ENCODE measurements at regions not wholly inside any gene's neighbourhood (a gene's known extent, or its start where the extent isn't known, plus 50 kb on each side); places are given as distances from the start of the nearest gene placed in this dataset.
"Not testable (repeated sequence)": the region's sequence is repeated elsewhere in the genome, so short reads cannot be mapped to it uniquely, and the experiment has no call there.

GRCh38 chr1:229164836-229165735, 105.8 kb upstream of the RAB4A start:
- no peak for DNase-seq

DNA sequence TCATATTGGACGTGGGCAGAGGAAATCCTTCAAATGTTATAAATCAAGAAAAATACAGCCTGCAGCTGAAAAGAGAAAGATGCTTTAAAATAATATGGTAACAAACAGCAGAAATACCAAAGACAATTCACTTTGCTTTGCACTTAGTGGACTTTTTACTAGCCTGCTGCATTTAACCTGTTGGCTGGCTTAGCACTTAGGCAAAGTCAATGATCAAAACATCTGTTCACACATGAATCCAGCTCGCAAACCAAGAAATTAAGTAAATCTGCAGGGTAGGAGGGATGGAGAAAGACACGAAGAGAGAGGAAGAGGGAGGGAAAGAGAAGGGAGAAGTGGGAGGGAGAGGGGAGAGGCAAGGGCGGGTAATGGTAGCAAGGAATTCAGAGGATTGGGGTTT, 103.6 kb upstream of the RAB4A start:
- no peak for DNase-seq

DNA sequence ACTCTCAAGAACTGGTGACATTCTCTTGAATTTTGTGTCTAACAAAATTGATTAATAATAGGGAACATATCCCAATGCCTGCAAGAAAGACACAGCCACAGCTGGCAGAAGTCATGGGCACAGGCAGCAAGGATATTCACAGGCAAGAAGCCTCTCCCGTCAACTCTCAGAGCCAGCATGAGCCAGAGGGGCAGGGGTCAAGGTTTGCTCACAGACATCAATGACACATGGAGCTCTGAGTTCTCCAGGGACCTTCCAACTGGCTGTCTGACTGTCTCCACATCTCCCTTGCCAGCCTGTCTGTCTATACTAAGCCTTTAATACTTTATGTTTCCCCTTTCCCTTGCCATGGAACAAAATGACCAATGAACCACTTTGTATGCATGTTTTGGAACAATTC, 101.5 kb upstream of the RAB4A start:
- DNase-seq = no peak

GRCh38 chr1:229170274-229170673, 100.6 kb upstream of the RAB4A start:
- DNase-seq = no peak

DNA sequence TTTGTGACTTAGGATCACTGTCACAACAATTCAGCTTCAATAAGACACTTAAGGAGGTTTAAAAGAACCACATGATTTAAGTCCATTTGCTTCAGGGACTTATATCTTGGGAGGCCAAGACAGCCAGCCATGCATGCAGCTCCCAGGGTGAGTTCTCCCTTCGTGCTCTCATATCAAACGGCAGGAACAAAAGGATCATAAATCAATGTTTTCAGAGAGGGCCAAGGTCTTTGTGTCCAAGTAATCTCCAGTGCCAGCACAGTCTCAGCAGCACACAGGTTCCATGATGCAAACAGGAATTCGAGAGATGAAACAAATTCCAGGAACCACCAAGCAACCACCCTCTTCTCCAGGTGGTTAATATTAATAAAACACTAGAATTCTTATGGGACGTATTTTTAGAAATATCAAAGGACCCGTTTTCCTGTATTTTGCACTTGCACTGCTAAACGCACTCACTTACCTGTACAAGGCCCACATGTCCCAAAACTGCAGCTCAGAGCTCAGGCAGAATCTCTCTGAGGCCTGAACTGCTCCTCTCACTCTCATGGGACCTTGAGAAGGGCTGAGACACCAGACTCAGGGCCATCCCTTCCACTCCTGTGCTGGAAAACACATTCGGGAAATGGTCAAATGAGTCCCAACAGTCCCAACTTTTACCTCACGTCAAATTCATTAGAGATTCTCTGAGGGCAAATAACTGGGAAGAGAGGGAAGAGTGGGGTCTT, 100.0 kb upstream of the RAB4A start:
- DNase-seq = no peak

GRCh38 chr1:229171934-229172333, 99.0 kb upstream of the RAB4A start:
- peak; percentile 90 to 96 for DNase-seq

DNA sequence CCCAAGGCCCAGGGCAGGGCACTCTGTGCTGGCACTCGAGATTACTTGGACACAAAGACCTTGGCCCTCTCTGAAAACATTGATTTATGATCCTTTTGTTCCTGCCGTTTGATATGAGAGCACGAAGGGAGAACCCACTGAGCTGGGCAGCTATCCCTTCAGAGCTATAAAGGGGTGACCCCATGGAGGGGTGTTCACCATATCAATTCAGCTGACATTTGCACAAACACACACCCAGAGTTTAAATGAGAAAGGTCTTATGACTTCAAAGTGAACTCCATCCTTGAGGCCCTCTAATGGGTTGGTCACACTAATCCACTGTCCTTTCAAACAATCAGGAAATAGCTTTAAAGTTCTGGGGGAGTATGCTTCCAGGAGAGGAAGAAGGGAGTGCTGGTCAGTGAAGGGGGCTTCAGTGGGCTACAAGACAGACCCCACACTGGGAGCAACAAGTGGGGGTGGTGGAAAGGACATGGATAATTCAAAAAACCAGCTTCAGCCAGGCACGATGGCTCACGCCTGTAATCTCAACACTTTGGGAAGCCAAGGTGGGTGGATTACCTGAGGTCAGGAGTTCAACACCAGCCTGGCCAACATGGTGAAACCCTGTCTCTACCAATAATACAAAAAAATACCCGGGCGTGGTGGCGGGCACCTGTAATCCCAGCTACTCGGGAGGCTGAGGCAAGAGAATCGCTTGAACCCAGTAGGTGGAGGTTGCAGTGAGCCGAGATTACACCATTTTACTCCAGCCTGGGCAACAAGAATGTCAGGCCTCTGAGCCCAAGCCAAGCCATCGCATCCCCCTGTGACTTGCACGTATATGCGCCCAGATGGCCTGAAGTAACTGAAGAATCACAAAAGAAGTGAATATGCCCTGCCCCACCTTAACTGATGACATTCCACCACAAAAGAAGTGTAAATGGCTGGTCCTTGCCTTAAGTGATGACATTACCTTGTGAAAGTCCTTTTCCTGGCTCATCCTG, 97.1 kb upstream of the RAB4A start:
- not testable (repeated sequence) for DNase-seq

- DNase-seq = not testable (repeated sequence)
Measured at GRCh38 chr1:229175297-229175696, 95.6 kb upstream of the RAB4A start.

- DNase-seq = not testable (repeated sequence)
Measured at GRCh38 chr1:229176457-229176856, 94.5 kb upstream of the RAB4A start.

- no peak for DNase-seq
Measured at GRCh38 chr1:229180161-229180560, 90.8 kb upstream of the RAB4A start.

- DNase-seq = no peak
Measured at GRCh38 chr1:229181419-229181818, 89.5 kb upstream of the RAB4A start.

DNA sequence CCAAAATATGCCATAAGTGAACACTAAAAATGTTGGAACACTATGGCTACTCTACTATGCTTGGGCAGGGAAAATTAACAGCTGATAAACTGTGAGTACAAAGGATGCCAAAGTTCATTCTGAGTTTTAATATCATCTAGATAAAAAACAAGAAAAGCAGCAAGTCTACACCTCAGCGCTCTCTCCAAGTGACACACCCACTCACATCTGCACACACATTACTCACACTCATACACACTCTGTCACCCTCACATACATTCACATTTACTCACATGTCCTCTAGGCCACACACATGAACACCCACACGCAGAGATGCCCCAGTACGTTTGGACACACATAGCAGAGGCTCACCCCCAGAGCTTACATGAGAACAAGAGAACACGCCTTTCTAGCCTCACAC, 87.3 kb upstream of the RAB4A start:
- DNase-seq = no peak

GRCh38 chr1:229184066-229184465, 86.8 kb upstream of the RAB4A start:
- no peak for DNase-seq

DNA sequence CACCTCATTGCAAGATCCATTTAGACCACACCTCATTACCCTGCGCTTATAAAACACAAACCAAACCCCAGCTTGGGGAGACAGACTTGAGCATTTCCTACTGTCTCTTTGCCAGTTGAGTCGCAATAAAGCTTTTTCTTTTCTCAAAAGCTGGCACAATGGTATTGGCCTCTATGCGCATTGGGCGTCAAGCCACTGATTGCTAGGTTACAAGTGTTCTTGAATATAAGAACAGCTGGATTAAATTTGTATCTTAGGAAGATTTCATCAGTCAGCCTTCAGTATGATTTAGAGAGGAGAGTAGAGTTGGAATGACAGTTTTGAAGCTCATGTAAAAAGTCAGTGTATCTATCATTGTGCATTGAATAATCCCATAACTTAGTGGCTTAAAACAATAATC, 84.9 kb upstream of the RAB4A start:
- no peak for DNase-seq

DNA sequence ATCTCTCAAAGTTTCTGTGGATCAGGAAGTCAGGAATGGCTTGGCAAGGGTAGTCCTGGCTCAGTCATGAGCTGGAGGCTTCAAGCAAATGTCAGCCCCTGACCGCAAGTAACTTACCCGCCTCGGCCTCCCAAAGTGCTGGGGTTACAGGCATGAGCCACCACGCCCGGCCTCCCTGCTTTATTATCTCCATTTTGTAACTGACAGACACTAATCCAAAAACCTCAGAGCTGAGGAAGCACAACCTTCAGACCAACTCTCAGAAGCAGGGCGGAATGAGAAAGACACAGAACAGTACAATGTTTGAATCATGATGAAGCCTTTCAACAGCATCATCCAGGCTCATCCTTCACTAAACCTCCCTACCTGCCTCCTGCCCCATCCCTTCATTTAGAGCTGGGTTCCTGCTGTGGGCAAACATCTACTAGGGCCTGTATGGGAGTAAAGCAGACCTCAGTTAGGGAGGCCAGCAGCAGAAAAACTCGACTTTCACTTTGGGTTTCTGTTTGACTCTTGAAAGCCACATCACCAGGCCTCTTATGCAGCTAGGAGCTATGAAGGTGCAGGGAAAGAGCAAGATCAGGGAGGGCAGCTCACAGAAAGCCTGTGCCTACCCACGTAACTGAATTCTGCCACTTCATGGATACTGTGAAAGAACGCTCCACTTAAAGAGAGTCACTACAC, 84.4 kb upstream of the RAB4A start:
- no peak for DNase-seq

GRCh38 chr1:229190057-229190575, 80.8 kb upstream of the RAB4A start:
- DNase-seq = no peak

DNA sequence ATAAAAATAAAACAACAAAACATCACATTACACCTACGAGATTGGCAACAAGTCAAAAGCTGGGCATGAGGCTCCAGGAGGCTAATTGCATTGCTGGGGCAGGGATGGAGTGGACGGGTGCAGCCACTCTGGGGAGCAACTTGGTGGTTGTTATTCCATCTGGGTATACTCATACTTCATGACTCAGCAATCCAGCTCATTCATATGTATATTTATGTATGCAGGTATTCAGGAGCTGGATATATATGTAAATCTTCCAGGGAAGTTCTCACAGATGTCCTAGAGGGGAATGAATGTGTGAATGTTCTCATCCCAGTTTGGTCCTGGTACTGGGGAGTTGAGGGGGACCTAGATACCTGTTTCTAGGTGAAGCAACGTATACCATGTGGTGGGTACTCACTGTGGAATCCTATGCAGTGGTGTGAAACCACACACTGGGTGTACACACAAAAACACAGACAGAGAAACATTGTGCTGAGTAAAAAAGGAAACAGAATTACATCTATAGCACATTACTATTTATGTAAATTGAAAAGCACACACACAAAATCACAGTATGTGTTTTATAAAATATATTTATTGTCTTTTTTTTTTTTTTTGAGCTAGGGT, 79.7 kb upstream of the RAB4A start:
- no peak for DNase-seq

DNA sequence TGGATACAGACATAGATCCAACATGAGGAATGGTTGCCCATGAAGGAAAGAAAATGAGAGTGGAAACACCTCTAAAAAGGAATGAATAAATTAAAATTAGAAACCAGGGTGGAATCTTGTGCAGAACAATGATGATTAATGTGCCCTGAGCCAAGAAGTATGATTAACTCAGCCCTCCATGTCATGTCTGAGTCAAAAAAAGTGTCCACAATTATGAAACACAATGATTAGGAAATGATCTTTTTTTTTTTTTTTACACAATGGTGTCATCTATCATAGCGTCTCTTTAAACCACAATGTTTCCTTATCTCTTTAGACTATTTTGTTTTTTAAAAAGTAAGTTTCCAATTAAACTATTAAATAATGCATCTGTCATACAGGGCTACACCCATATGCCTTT, 78.9 kb upstream of the RAB4A start:
- no peak for DNase-seq

DNA sequence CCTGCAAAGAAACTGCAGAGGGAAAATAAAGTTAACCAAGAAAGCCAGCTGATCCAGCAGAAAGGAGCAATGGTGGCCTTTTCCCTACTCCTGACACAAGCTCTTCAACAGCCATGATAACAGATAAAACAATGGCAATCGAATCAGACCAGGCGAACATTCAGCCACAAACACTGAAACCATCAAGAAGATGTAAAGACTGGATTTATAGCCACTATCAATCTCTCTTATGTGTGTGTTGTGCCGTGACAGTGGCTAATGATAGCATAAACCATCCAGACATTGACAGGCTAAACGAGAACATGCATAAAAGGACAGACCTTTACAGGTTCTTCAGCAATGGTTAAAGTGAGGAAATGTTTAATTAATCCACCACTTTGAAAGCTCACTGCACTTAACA, 78.1 kb upstream of the RAB4A start:
- no peak for DNase-seq

DNA sequence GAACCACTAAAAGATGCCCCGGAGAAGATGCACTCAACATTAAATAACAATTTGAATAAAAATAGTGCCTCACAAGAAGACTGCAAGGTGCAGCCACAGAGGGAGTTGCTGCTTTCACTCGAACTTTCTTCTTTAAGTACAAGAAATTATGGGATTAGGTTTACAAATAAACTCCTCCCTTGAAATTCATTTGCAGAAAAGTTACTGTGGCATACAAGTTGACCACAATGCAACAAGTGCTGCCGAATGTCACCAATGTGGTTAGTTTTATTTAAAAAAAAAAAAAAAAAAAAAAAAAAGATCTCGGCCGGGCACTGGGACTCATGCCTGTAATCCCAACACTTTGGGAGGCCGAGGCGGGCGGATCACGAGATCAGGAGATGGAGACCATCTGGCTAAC, 76.8 kb upstream of the RAB4A start:
- DNase-seq = no peak

DNA sequence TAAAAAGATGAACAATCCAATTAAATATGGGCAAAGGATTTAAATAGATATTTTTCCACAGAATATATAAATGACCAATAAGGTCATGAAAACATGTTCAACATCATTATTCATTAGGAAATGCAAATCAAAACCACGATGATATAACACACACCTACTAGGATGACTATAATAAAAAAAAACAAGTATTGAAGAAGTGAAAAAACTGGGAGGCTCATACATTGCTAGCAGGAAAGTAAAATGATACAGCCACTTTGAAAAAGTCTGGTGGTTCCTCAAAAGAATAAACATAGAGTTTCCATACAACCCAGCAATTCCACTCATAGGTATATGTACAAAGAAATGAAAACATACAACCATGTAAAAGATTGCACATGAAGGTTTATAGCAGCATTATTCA, 75.7 kb upstream of the RAB4A start:
- no peak for DNase-seq
